ENCODE measurements at regions not wholly inside any gene's neighbourhood (a gene's known extent, or its start where the extent isn't known, plus 50 kb on each side); places are given as distances from the start of the nearest gene placed in this dataset.
"Not testable (repeated sequence)": the region's sequence is repeated elsewhere in the genome, so short reads cannot be mapped to it uniquely, and the experiment has no call there.

DNA sequence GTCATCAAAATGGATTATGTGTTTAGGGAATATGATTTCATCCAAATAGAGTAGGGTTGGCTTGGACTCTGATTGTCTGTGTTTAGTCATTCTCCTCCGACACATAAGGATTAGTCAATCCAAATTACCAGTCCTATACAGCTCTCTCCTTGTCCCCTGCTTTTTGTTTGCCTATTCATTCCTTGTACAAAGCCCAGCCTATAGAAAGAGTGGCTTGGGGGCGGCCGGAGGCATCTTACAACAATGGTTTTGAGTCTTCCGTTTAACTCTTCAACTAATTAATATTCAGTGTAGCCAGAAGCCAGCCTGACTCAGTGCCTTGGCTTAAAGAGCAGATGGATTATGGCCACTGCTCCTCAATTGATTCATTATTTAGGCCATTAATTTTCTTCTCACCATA lies 796.6 kb upstream of the POU3F4 start:
- intact Hi-C loops (cut with micrococcal nuclease), result no loop called here
- H3K36me3 Mint-ChIP-seq (ENCODE audit: low read depth), result no peaks in the 10 kb centered on the region
- no peak for DNase-seq
- H3K27me3 Mint-ChIP-seq, result no peaks in the 10 kb centered on the region
- ATAC-seq (ENCODE audit: low read depth), result no peak
- ChIA-PET POLR2A (no interaction called here), CTCF (no interaction called here)
- no peaks in the 10 kb centered on the region for H3K4me1 Mint-ChIP-seq
- TF ChIP-seq, protein P1, sequence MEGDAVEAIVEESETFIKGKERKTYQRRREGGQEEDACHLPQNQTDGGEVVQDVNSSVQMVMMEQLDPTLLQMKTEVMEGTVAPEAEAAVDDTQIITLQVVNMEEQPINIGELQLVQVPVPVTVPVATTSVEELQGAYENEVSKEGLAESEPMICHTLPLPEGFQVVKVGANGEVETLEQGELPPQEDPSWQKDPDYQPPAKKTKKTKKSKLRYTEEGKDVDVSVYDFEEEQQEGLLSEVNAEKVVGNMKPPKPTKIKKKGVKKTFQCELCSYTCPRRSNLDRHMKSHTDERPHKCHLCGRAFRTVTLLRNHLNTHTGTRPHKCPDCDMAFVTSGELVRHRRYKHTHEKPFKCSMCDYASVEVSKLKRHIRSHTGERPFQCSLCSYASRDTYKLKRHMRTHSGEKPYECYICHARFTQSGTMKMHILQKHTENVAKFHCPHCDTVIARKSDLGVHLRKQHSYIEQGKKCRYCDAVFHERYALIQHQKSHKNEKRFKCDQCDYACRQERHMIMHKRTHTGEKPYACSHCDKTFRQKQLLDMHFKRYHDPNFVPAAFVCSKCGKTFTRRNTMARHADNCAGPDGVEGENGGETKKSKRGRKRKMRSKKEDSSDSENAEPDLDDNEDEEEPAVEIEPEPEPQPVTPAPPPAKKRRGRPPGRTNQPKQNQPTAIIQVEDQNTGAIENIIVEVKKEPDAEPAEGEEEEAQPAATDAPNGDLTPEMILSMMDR (IDR thresholded peaks at IDR 0.05), result no peak
- H3K27ac Mint-ChIP-seq, result no peak overlapping the region
- H3K9me3 Mint-ChIP-seq, result no peaks in the 10 kb centered on the region
- no peak overlapping the region for H3K4me3 Mint-ChIP-seq

DNA sequence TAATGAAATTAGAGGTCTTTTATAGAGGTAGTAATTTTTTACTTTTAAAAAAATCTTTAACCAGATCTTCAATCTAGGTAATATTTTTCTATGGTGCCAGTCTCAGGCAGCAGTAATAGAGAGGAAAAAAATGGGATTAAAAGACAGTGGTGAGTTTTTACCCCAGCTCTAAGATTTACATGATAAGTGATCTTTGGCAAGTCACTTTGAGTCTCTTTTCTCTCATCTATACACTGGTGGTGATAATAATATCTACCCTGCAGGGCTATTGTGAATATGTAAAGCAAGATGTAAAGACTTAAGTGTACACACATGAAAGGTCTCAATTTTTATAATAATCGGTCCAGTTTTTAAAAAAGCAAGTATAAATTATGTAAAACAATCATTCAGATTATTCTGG lies 786.2 kb upstream of the POU3F4 start:
- DNase-seq, result no peak
- intact Hi-C loops (cut with micrococcal nuclease), result no loop called here
- ATAC-seq (ENCODE audit: low read depth), result no peak
- no peaks in the 10 kb centered on the region for H3K36me3 Mint-ChIP-seq (ENCODE audit: low read depth)
- H3K27me3 Mint-ChIP-seq, result no peaks in the 10 kb centered on the region
- TF ChIP-seq, protein P1 (IDR thresholded peaks at IDR 0.05), result no peak
- H3K9me3 Mint-ChIP-seq, result no peaks in the 10 kb centered on the region
- ChIA-PET CTCF (no interaction called here), POLR2A (no interaction called here)
- no peak overlapping the region for H3K27ac Mint-ChIP-seq
- H3K4me3 Mint-ChIP-seq, result no peak overlapping the region
- H3K4me1 Mint-ChIP-seq, result no peaks in the 10 kb centered on the region

DNA sequence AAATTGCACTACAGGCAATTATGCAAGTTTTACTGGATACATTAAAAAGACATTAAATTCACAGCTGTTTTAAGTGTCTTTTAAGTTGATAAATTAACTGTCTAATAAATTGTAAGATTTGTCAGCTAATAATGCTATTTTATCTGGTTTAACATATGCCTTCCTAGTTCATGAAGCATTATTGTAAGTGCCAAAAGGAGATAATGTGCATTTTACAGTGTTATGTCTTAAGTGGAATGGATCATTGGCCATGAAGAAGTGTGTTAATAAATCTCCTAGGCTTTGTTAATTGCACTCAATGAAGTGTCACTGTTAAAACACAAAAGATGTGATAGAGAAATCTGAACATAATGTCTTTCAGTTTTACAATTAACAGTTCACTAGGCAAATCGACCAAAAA lies 784.3 kb upstream of the POU3F4 start:
- no peaks in the 10 kb centered on the region for H3K27me3 Mint-ChIP-seq
- TF ChIP-seq, protein P1 (IDR thresholded peaks at IDR 0.05), result no peak
- H3K4me3 Mint-ChIP-seq, result no peak overlapping the region
- POLR2A ChIA-PET, result no interaction called here
- no peak overlapping the region for H3K27ac Mint-ChIP-seq
- CTCF ChIA-PET, result no interaction called here
- DNase-seq (no peak), ATAC-seq (ENCODE audit: low read depth) (no peak)
- no peaks in the 10 kb centered on the region for H3K36me3 Mint-ChIP-seq (ENCODE audit: low read depth)
- intact Hi-C loops (cut with micrococcal nuclease), result no loop called here
- no peaks in the 10 kb centered on the region for H3K9me3 Mint-ChIP-seq
- H3K4me1 Mint-ChIP-seq, result no peaks in the 10 kb centered on the region

DNA sequence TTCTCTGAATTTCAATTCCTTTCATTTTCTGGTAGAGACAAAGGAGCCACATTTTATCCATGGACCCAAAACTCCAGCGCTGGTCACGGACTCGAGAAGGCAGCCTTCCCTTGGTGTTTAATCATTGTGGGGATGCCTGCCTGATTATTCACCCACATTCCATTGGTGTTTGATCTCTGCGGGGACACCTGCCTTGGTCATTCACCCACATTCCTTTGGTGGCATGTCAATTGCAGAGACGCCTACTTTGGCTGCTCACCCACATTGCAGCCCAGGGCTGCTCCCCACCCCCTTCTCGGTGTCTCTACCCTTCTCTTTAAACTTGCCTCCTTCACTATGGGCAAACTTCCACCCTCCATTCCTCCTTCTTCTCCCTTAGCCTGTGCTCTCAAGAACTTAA lies 780.7 kb upstream of the POU3F4 start:
- DNase-seq; H3K27ac Mint-ChIP-seq; POLR2A ChIA-PET; H3K27me3 Mint-ChIP-seq; ATAC-seq (ENCODE audit: low read depth); H3K4me1 Mint-ChIP-seq; H3K36me3 Mint-ChIP-seq (ENCODE audit: low read depth); H3K4me3 Mint-ChIP-seq; CTCF ChIA-PET; H3K9me3 Mint-ChIP-seq; intact Hi-C loops (cut with micrococcal nuclease): not testable (repeated sequence)

DNA sequence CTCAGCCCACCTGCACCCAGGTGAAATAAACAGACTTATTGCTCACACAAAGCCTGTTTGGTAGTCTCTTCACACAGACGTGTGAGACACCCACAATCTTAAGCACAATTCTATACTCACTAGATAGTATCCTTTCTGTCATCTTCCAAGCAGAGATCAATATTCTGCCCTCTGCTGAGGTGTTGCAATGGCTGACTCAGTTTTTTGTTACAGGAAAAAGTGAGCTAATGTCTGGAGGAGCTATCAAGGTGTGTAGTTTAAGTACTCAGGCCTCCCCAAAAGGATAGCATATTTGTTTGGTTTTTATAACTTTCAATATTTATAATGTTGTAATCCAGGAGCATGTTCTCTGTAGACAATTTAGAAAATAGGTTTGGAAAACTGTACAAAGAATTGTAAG lies 775.2 kb upstream of the POU3F4 start:
- DNase-seq (no peak), ATAC-seq (ENCODE audit: low read depth) (no peak)
- Mint-ChIP-seq H3K4me1 (no peaks in the 10 kb centered on the region), H3K4me3 (no peak overlapping the region), H3K9me3 (no peaks in the 10 kb centered on the region), H3K36me3 (ENCODE audit: low read depth) (no peaks in the 10 kb centered on the region), H3K27me3 (no peaks in the 10 kb centered on the region), H3K27ac (no peak overlapping the region)
- ChIA-PET CTCF (interaction anchor here (0.6 kb wide), 1 partner anchor 47 kb away, joined by 3 read pairs; no protein-coding TSS in a partner anchor), POLR2A (no interaction called here)
- TF ChIP-seq, protein P1 (IDR thresholded peaks at IDR 0.05), result no peak
- intact Hi-C loops (cut with micrococcal nuclease), result no loop called here

DNA sequence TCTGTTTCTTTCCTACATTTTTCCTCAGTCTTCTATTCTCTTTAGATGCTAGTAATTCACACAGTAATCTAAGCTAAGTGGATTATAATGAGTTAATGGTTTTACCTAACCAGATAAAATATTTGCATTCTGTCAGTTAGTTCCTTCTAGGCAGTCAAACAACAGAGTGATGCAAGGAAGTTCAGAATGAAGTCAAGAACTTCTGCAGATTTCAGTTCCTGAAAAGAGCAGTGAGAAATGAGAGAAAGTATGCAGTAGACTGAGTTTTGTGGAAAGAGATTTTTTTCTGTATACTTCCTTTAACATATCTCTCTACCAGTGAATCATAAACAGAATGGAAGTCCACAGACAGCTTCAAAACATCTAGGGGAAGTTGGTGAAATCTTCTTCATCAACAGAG lies 774.0 kb upstream of the POU3F4 start:
- H3K9me3 Mint-ChIP-seq, result no peaks in the 10 kb centered on the region
- TF ChIP-seq, protein P1 (IDR thresholded peaks at IDR 0.05), result no peak
- ChIA-PET CTCF (no interaction called here), POLR2A (no interaction called here)
- intact Hi-C loops (cut with micrococcal nuclease), result no loop called here
- H3K36me3 Mint-ChIP-seq (ENCODE audit: low read depth), result no peaks in the 10 kb centered on the region
- no peaks in the 10 kb centered on the region for H3K4me1 Mint-ChIP-seq
- ATAC-seq (ENCODE audit: low read depth) (no peak), DNase-seq (no peak)
- no peak overlapping the region for H3K27ac Mint-ChIP-seq
- H3K27me3 Mint-ChIP-seq, result no peaks in the 10 kb centered on the region
- H3K4me3 Mint-ChIP-seq, result no peak overlapping the region

DNA sequence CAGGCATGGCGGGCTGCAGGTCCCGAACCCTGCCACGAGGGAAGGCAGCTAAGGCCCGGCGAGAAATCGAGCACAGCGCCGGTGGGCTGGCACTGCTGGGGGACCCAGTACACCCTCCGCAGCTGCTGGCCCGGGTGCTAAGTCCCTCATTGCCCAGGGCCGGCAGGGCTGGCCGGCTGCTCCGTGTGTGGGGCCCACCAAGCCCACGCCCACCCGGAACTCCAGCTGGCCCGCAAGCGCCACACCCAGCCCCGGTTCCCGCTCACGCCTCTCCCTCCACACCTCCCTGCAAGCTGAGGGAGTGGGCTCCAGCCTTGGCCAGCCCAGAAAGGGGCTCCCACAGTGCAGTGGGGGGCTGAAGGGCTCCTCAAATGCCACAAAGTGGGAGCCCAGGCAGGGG lies 769.8 kb upstream of the POU3F4 start:
- H3K27me3 Mint-ChIP-seq; DNase-seq; H3K4me1 Mint-ChIP-seq; ATAC-seq (ENCODE audit: low read depth); H3K9me3 Mint-ChIP-seq; H3K4me3 Mint-ChIP-seq; CTCF ChIA-PET; intact Hi-C loops (cut with micrococcal nuclease); H3K36me3 Mint-ChIP-seq (ENCODE audit: low read depth); H3K27ac Mint-ChIP-seq; POLR2A ChIA-PET: not testable (repeated sequence)

Data from activated B cell treated with CpG ODN at 0.5 μM for 24 hours (primary cell).